Osteoblast (primary cell): ENCODE measurements at regions not wholly inside any gene's neighbourhood (a gene's known extent, or its start where the extent isn't known, plus 50 kb on each side); places are given as distances from the start of the nearest gene placed in this dataset.

Source experiments
- DNase-seq: peaks from one replicate; pipeline ENCODE4 v3.0.0; 2011; ENCODE audit warnings: low spot score, mixed read lengths; ENCODE audit not compliant: insufficient read length; ENCODE audit errors: missing footprints
- H2AFZ ChIP-seq: 2 replicates; pipeline ENCODE4 v1.6.0; 2011; ENCODE audit warnings: mild to moderate bottlenecking, low read length
- H3K27ac ChIP-seq: 2 replicates; pipeline ENCODE4 v1.5.1; 2011; ENCODE audit warnings: mild to moderate bottlenecking, low read depth, low read length, moderate library complexity
- H3K27me3 ChIP-seq: 2 replicates; pipeline ENCODE4 v1.6.0; 2012; ENCODE audit warnings: mild to moderate bottlenecking, control low read depth, inconsistent platforms, low read length, moderate library complexity; ENCODE audit not compliant: insufficient read depth
- H3K36me3 ChIP-seq: 2 replicates; pipeline ENCODE4 v1.5.1; 2011; ENCODE audit warnings: mild to moderate bottlenecking, low read length, control low read depth, moderate library complexity; ENCODE audit not compliant: insufficient read depth
- H3K4me1 ChIP-seq: 2 replicates; pipeline ENCODE4 v1.5.1; 2011; ENCODE audit warnings: mild to moderate bottlenecking, low read length, control low read depth, moderate library complexity; ENCODE audit not compliant: insufficient read depth
- H3K4me2 ChIP-seq: 2 replicates; pipeline ENCODE4 v1.6.0; 2011; ENCODE audit warnings: mild to moderate bottlenecking, low read length; ENCODE audit not compliant: insufficient read depth
- H3K4me3 ChIP-seq: fragments of 200-600 bp; sonication (generic); 3 replicates; pipeline ENCODE4 v1.5.1; 2012; ENCODE audit warnings: mild to moderate bottlenecking, low read length, inconsistent platforms; ENCODE audit not compliant: insufficient read depth
- H3K79me2 ChIP-seq: 2 replicates; pipeline ENCODE4 v1.6.0; 2012; ENCODE audit warnings: mild to moderate bottlenecking, low read length, control low read depth, inconsistent platforms; ENCODE audit not compliant: insufficient read depth
- H3K9me3 ChIP-seq: 2 replicates; pipeline ENCODE4 v1.5.1; 2011; ENCODE audit warnings: low read depth, low read length, control low read depth
- H4K20me1 ChIP-seq: 2 replicates; pipeline ENCODE4 v1.6.0; 2012; ENCODE audit warnings: mild to moderate bottlenecking, low read length, control low read depth; ENCODE audit not compliant: insufficient read depth
- TF ChIP-seq, protein P1 (sequence below): IDR thresholded peaks from 2 replicates; pipeline ENCODE4 v1.5.1; 2011; ENCODE audit warnings: mild to moderate bottlenecking, low read depth, low read length, moderate library complexity; ENCODE audit errors: extremely low read depth

DNA sequence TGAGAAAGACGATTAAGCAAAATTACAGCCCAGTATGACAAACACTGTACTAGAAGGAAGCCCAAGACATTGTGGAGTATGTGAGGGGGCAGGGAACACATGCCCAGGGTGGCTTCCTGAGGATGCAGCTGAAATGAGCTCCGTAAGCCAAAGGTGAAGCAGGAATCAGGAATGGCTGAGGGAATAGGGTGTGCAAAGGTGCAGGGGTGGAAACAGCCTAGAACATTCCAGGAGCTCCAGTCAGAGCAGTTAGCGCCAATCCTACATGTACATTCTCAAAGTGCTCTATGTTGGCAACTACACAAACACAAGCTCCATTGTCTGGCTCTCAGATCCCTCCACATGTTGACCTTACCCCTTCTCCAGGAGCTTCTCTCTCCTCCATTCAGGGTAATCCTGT, 257.9 kb downstream of the MAN2A1 start:
- DNase-seq, result no peak
- Histone ChIP-seq H2AFZ (no peak overlapping the region), H3K36me3 (no peaks in the 10 kb centered on the region), H4K20me1 (no peaks in the 10 kb centered on the region), H3K4me3 (no peak overlapping the region), H3K27ac (no peak overlapping the region), H3K4me2 (no peak overlapping the region), H3K9me3 (no peaks in the 10 kb centered on the region), H3K27me3 (peaks cover 12% of the 10 kb centered on the region), H3K4me1 (no peaks in the 10 kb centered on the region), H3K79me2 (no peaks in the 10 kb centered on the region)
- TF ChIP-seq, protein P1, sequence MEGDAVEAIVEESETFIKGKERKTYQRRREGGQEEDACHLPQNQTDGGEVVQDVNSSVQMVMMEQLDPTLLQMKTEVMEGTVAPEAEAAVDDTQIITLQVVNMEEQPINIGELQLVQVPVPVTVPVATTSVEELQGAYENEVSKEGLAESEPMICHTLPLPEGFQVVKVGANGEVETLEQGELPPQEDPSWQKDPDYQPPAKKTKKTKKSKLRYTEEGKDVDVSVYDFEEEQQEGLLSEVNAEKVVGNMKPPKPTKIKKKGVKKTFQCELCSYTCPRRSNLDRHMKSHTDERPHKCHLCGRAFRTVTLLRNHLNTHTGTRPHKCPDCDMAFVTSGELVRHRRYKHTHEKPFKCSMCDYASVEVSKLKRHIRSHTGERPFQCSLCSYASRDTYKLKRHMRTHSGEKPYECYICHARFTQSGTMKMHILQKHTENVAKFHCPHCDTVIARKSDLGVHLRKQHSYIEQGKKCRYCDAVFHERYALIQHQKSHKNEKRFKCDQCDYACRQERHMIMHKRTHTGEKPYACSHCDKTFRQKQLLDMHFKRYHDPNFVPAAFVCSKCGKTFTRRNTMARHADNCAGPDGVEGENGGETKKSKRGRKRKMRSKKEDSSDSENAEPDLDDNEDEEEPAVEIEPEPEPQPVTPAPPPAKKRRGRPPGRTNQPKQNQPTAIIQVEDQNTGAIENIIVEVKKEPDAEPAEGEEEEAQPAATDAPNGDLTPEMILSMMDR, result no peak

DNA sequence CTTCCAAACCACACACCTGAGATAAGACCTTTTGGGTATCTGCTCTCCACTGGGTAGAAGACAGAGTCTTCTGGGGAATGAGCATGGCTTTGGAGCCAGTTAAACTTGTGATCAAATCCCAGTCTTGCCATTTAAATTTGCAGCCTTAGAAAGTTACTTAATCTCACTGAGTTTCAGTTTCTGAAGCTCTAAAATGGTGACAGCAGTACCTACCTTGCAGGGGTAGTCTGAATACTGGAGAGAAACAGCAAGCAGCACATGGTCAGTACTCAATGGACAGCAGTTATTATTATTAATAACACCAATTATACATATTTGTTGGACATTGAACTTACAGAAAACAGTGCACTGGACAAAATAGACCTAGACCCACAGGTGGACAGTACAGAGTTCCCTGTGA, 260.9 kb downstream of the MAN2A1 start:
- Histone ChIP-seq H3K4me2 (no peak overlapping the region), H2AFZ (no peak overlapping the region), H3K4me3 (no peak overlapping the region), H3K36me3 (no peaks in the 10 kb centered on the region), H3K4me1 (no peaks in the 10 kb centered on the region), H3K9me3 (no peaks in the 10 kb centered on the region), H3K27ac (no peak overlapping the region), H4K20me1 (no peaks in the 10 kb centered on the region), H3K27me3 (peaks cover 3% of the 10 kb centered on the region), H3K79me2 (no peaks in the 10 kb centered on the region)
- TF ChIP-seq, protein P1, result no peak
- DNase-seq, result no peak

DNA sequence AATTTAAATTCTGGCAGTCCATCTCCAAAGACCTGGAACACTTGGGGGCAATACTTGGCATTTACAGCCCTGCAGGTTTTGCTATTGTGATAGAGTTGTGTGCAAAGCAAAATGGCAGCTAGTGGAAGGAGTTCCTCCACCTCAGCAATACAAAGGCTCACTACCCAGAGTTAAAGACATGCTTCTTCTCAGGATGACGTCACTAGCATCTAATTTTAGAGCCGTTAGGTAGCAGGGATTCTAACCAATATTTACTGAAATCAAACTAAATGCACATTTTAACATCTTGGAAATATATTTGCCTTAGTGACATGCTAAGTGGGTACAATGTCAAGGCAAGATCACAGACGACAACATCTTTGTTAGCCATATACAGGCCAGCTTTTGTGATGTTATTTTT, 261.6 kb downstream of the MAN2A1 start:
- Histone ChIP-seq H3K36me3 (no peaks in the 10 kb centered on the region), H3K27me3 (no peaks in the 10 kb centered on the region), H2AFZ (no peak overlapping the region), H3K9me3 (no peaks in the 10 kb centered on the region), H3K79me2 (no peaks in the 10 kb centered on the region), H3K4me2 (no peak overlapping the region), H3K27ac (no peak overlapping the region), H3K4me1 (no peaks in the 10 kb centered on the region), H4K20me1 (no peaks in the 10 kb centered on the region), H3K4me3 (no peak overlapping the region)
- DNase-seq, result no peak
- TF ChIP-seq, protein P1, result no peak

DNA sequence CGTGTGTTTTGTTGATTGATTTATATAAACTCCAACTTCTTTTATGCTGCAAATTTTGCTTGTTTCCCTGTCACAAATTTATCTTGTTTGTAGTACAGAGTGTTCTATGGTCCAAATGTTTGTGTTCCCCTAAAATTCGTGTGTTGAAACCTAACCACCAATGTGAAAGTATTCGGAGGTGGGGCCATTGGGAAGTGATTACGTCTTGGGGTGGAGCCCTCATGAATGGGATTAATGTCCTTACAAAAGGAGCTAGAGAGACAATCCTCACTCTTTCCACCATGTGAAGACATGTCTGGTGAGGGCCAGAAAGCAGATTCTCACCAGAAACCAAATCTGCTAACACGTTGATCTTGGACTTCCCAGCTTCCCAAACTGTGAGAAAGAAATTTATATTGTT, 262.0 kb downstream of the MAN2A1 start:
- Histone ChIP-seq H3K27ac (no peak overlapping the region), H2AFZ (no peak overlapping the region), H3K79me2 (no peaks in the 10 kb centered on the region), H4K20me1 (no peaks in the 10 kb centered on the region), H3K9me3 (no peaks in the 10 kb centered on the region), H3K4me2 (no peak overlapping the region), H3K4me3 (no peak overlapping the region), H3K4me1 (no peaks in the 10 kb centered on the region), H3K36me3 (no peaks in the 10 kb centered on the region), H3K27me3 (no peaks in the 10 kb centered on the region)
- TF ChIP-seq, protein P1, result no peak
- no peak for DNase-seq
